ENCODE measurements at regions not wholly inside any gene's neighbourhood (a gene's known extent, or its start where the extent isn't known, plus 50 kb on each side); places are given as distances from the start of the nearest gene placed in this dataset.

GRCh38 chr2:192593561-192593960 is 398.8 kb upstream of the TMEFF2 start:
- in situ Hi-C loops (cut with HindIII; ENCODE audit: extremely low pct_ligation_motif_present, low pct_unique_long_range_greater_than_20kb) (no loop called here), intact Hi-C loops (cut with micrococcal nuclease; ENCODE audit: unreplicated experiment) (no loop called here)
- H3K36me3 ChIP-seq (replicated peaks in 1 of 2; ENCODE audit: control insufficient read depth in 1 of 2, insufficient read depth in 2 of 2, low read length in 2 of 2), result no peaks in the 10 kb centered on the region
- H3K4me3 ChIP-seq (replicated peaks in 1 of 3; ENCODE audit: insufficient read depth in 1 of 3, low read depth in 2 of 3, low read length in 3 of 3), result no peak overlapping the region
- H3K27me3 ChIP-seq (ENCODE audit: control insufficient read depth in 1 of 2, insufficient read depth in 2 of 2, low read length in 2 of 2), result no peaks in the 10 kb centered on the region
- no peaks in the 10 kb centered on the region for H4K20me1 ChIP-seq (ENCODE audit: insufficient read depth, low read length)
- no peaks in the 10 kb centered on the region for H3K79me2 ChIP-seq (ENCODE audit: insufficient read depth, low read length)
- DNase-seq (ENCODE audit: low spot score) (no peak), FAIRE-seq (no peak), ATAC-seq (no peak)
- no peak overlapping the region for H3K27ac ChIP-seq (ENCODE audit: extremely low read length, insufficient read depth, low read length)
- ChIA-PET CTCF (ENCODE audit: low intra/inter-chr PET ratio, low total read pairs) (no interaction called here), POLR2A (no interaction called here)
- BruUV-seq (replicated peaks), result no TSS peak
- 22% methylated on average over 6 of the region's 6 CpGs for WGBS (ENCODE audit: low lambda C conversion rate)
- no peak overlapping the region for H3K9ac ChIP-seq (ENCODE audit: insufficient read depth, low read depth, low read length)
- H2AFZ ChIP-seq (ENCODE audit: low read length), result no peak overlapping the region
- peak; percentile 66 for TF ChIP-seq CREB1 (IDR thresholded peaks at IDR 0.05)
- no peak for TF ChIP-seq CREB1 (CRISPR knock-in tag; IDR thresholded peaks at IDR 0.05)
- no peak for TF ChIP-seq ZUFSP (CRISPR knock-in tag; IDR thresholded peaks at IDR 0.05; ENCODE audit: borderline replicate concordance)
- H3K9me3 ChIP-seq (ENCODE audit: low read length), result no peaks in the 10 kb centered on the region
- H3K4me2 ChIP-seq (ENCODE audit: low read depth, low read length), result no peak overlapping the region
- no peaks in the 10 kb centered on the region for H3K4me1 ChIP-seq (ENCODE audit: insufficient read depth, low read length)

GRCh38 chr2:192591617-192592016 is 396.9 kb upstream of the TMEFF2 start:
- H3K4me2 ChIP-seq (ENCODE audit: low read depth, low read length), result no peak overlapping the region
- FAIRE-seq, result no peak
- no peak overlapping the region for H3K4me3 ChIP-seq (replicated peaks in 1 of 3; ENCODE audit: insufficient read depth in 1 of 3, low read depth in 2 of 3, low read length in 3 of 3)
- no peaks in the 10 kb centered on the region for H3K79me2 ChIP-seq (ENCODE audit: insufficient read depth, low read length)
- no peak for ATAC-seq
- no peaks in the 10 kb centered on the region for H3K4me1 ChIP-seq (ENCODE audit: insufficient read depth, low read length)
- H3K36me3 ChIP-seq (replicated peaks in 1 of 2; ENCODE audit: control insufficient read depth in 1 of 2, insufficient read depth in 2 of 2, low read length in 2 of 2), result no peaks in the 10 kb centered on the region
- CTCF ChIA-PET (ENCODE audit: low intra/inter-chr PET ratio, low total read pairs), result no interaction called here
- no peaks in the 10 kb centered on the region for H4K20me1 ChIP-seq (ENCODE audit: insufficient read depth, low read length)
- no peak overlapping the region for H3K27ac ChIP-seq (ENCODE audit: extremely low read length, insufficient read depth, low read length)
- DNase-seq (ENCODE audit: low spot score), result no peak
- no peak for TF ChIP-seq KLF16 (CRISPR knock-in tag; IDR thresholded peaks at IDR 0.05)
- peak; percentile 62 to 76 for TF ChIP-seq MAFK (conservative IDR thresholded peaks at IDR 0.05 in 1 of 2, IDR thresholded peaks at IDR 0.05 in 1 of 2; ENCODE audit: low read length in 2 of 2)
- peak; percentile 71 for TF ChIP-seq MAFF (IDR thresholded peaks at IDR 0.05; ENCODE audit: low read depth, low read length)
- H3K27me3 ChIP-seq (ENCODE audit: control insufficient read depth in 1 of 2, insufficient read depth in 2 of 2, low read length in 2 of 2), result no peaks in the 10 kb centered on the region
- intact Hi-C loops (cut with micrococcal nuclease; ENCODE audit: unreplicated experiment), result no loop called here
- no peaks in the 10 kb centered on the region for H3K9me3 ChIP-seq (ENCODE audit: low read length)
- WGBS (ENCODE audit: low lambda C conversion rate), result 4% methylated on average over 4 of the region's 4 CpGs
- in situ Hi-C loops (cut with HindIII; ENCODE audit: extremely low pct_ligation_motif_present, low pct_unique_long_range_greater_than_20kb), result no loop called here
- POLR2A ChIA-PET, result no interaction called here
- BruUV-seq (replicated peaks), result no TSS peak
- H2AFZ ChIP-seq (ENCODE audit: low read length), result no peak overlapping the region
- no peak overlapping the region for H3K9ac ChIP-seq (ENCODE audit: insufficient read depth, low read depth, low read length)
